H54 (cell line): ENCODE measurements at regions not wholly inside any gene's neighbourhood (a gene's known extent, or its start where the extent isn't known, plus 50 kb on each side); places are given as distances from the start of the nearest gene placed in this dataset.

Experiments
- DNase-seq: peaks from one replicate; pipeline ENCODE4 v3.0.0; 2011; ENCODE audit warnings: low spot score, mixed read lengths; ENCODE audit not compliant: insufficient read length
- FAIRE-seq: peaks from 3 replicates; lab custom pipeline; 2011; peaks lifted over from hg19 to GRCh38; lab: Jason Lieb, UNC
- POLR2A ChIP-seq: IDR thresholded peaks from 2 replicates; pipeline ENCODE4 v1.6.1; 2011; ENCODE audit warnings: low read depth, mild to moderate bottlenecking, low read length

DNA sequence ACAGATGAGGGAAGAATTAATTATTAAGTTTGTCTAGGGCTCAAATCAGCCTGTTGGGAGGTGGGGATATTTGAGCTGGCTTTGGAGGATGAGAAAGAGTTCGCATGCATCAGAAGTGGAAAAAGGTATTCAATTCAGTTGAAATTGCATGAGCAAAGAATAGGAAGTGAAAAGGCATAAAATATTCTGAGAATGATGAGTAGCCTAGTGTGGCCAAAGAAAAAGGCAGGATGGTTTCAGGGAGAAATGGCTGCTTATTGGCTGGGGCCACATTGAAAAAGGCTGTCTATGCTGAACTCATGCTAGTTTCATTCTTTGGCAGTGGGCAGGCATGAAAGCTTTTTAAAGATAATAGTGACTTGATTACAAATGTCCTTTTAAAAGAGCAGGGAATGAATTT, 235.4 kb upstream of the RIOK2 start:
- DNase-seq (no peak), FAIRE-seq (no peak)
- TF ChIP-seq POLR2A, result no peak

DNA sequence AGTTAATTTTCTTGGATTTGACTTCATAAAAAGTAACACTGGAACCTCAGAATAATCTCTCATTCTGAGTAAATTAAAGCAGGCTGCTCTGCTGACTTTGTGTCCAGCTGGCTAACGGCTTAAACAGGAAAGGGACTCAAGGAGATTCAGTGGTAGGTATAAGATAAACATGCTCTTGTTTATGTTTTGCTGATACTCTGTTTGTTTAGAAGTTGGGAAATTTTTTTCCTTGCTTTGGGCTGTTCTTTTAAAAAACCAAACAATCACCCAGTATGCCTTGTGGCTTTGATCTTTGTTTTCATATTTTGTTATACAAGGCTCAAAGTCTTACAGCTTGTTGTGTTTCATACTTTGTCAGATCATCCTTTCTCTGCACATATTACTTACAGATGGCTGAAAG, 237.6 kb upstream of the RIOK2 start:
- DNase-seq (no peak), FAIRE-seq (no peak)

DNA sequence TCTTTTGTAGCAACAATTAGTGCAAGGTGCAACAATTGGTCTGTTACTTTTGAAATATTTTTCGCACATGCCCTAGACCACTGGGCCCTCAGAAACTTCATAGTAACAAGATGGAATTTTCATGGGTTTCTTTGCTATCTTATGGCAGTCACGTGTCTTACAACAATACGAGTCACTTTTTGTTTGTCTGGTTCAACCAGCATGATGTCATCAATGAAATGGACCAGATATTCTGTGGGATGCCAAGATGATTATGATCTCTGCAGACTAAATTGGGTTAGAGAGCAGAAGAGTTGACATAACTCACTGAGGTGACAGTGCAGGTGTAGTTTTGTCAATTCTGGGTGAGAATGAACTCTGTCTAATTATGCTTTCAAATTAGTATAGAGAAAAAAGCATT, 239.6 kb upstream of the RIOK2 start:
- no peak for DNase-seq
- FAIRE-seq, result peak; percentile 75
- no peak for TF ChIP-seq POLR2A

More for the DNA sequence above, 237.6 kb upstream of the RIOK2 start:
- TF ChIP-seq POLR2A, result no peak

DNA sequence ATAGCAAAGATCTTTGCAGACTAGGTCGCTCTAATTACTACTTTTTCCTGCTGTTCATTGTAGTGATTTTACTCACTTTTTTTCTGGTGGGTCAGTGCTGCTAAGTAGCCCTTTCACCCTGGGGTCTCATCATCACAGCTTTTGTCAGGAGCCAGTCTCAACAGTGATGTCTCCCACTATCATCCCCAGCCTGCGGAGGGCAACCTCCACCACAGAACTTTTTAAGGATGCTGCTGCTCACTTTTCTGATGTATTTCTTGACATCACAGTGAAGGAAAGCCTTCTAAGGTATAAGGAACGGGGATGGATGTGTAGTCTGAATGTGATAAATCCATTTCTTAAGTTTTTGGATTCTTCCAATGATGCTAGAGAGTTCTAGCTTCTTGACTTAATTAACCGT, 242.5 kb upstream of the RIOK2 start:
- DNase-seq, result no peak

DNA sequence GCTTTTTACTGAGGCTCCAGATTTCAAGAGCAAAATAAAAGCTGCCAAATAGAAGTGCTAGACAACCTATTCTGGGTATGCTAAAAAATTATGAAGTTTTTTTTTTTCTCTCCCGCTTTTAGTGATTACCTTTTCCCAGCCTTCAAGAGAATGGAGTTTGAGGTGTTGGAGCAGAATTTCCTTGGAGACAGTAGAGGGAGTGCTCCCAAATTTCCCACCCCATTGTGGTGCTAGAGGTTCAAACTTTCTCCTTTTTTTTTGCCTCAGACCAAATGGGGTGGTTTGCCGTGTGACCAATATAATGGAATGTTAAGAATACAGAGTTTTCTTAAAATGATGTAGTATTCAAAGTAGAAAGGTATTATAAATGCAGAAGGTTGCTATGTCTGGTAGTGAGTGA, 244.2 kb upstream of the RIOK2 start:
- FAIRE-seq, result no peak
- no peak for TF ChIP-seq POLR2A
- DNase-seq, result no peak

More for the DNA sequence above, 242.5 kb upstream of the RIOK2 start:
- no peak for FAIRE-seq
- TF ChIP-seq POLR2A, result no peak

DNA sequence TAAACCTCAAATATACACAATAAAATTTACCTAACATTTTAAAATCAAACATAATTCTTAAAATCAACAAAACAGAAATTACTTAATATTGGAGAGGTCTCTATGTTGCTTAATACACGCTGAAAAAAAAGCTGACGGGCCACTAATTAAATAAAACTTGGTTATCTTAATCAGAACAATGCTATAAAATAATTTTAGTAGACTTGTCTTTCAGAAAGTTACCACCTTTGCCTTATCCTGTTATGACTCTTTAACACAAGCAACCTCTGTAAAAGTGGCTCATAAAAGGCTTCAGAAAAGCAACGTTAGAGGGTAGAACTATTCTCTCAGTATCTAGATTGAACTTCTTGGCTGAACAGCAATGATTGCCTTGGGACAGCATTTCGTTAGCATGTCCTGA, 251.0 kb upstream of the RIOK2 start:
- FAIRE-seq, result no peak
- no peak for DNase-seq
- no peak for TF ChIP-seq POLR2A

DNA sequence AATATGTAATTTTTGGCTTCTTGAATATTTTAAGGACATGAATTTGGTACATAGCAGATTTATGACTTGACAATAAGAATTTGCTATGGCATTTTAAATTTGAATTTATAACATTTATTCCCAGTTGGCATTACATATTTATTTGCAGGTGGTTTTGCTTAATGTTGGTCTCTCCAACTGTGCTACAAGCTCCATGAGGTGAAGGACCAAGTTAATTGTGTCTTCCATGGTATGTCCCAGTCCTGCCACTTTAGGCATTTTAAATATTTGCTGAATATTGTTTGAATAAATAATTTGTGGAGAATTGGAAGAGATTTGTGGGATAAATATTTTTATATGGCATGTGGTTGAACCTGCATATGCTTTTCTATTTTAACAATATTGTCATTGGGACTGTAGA, 253.4 kb upstream of the RIOK2 start:
- FAIRE-seq (no peak), DNase-seq (no peak)
- TF ChIP-seq POLR2A, result no peak

DNA sequence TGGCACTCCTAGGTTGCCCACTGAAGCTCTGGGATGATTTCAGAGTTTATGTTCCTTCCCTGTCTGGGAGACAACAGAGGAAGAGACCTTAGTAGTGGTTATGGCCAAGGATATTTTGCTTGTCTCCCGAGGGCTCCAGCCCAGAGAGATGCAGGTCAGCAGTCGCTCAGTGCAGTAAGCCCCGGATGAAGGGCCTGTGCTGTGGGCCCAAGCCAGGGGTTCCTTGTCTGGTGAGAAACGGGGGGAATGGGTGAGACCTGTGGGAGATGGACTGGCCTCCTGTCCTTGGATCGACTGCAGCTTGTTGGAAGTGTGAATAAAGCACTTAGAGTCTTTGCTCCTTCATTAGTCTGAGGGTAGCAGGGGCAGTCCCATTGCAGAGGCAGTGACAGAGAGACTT, 260.7 kb upstream of the RIOK2 start:
- DNase-seq (no peak), FAIRE-seq (no peak)
- no peak for TF ChIP-seq POLR2A

DNA sequence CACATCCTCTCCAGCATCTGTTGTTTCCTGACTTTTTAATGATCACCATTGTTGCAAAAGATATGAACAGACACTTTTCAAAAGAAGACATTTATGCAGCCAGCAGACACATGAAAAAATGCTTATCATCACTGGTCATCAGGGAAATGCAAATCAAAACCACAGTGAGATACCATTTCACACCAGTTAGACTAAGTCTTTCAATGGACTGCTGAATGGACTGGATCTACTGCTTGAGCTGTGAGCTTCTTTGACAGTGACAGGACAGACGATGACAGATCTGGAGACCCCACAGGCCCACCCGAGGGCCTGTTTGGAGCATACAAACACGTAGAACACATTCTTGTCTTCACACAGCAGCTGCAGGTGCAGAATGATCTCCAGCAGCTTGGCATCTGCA, 266.1 kb upstream of the RIOK2 start:
- no peak for FAIRE-seq

DNA sequence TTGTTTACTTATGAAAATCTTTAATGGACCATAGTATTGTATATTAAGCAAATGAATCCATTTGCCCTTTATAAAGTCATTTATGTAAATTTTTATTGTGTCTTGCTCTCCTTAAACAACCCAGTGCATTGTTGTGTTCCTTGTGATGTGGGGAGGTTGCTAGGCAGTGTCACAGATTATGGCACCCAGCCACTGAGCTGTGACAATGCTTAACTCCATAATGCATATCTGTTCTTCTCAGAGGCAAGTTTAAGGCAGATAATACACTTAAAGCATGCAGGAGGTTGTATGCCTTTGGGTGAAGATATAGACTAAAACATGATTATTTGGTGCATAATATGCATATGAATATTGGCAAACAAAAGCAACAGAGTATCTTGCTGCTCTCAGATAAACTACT, 269.6 kb upstream of the RIOK2 start:
- DNase-seq (no peak), FAIRE-seq (no peak)
- TF ChIP-seq POLR2A, result no peak

More for the DNA sequence above, 266.1 kb upstream of the RIOK2 start:
- DNase-seq, result no peak
- TF ChIP-seq POLR2A, result no peak

DNA sequence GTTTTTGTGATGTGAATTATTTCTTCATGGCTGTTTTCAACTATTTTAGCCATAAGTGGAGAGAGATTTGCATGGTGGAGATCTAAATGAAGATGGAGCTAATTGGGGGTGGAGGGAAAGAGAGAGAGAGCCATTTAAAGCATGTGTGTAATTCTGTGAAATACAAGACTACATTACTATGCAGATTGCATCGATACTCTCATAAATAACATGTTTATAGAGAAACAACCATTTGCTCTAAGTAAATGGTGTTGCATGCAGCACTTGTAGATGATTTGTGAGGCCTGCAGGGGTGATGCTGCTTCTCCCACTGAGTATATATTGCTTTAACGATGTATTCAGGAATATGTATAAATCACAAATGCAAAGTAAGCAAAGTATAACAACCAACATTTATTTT, 270.2 kb upstream of the RIOK2 start:
- no peak for TF ChIP-seq POLR2A
- DNase-seq, result no peak
- FAIRE-seq, result no peak

DNA sequence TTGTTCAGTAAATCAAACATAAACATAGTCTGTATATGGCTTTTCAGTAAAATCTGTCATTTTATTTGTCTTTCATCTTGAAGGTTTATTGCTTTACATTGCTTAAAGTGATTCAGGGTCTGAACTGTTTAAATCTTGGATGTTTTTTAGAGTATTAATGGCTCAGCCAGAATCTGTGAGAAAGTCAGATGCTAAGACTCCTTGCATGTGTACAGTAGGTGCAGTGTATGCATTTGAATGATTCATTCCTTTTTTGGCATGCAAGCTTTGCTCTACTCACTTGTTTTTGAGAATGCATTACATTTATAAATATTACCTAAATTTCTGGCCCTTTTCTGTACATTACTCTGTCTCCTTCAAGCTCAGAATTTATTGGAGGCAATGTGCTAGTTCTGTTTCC, 271.0 kb upstream of the RIOK2 start:
- DNase-seq (no peak), FAIRE-seq (no peak)
- TF ChIP-seq POLR2A, result no peak

DNA sequence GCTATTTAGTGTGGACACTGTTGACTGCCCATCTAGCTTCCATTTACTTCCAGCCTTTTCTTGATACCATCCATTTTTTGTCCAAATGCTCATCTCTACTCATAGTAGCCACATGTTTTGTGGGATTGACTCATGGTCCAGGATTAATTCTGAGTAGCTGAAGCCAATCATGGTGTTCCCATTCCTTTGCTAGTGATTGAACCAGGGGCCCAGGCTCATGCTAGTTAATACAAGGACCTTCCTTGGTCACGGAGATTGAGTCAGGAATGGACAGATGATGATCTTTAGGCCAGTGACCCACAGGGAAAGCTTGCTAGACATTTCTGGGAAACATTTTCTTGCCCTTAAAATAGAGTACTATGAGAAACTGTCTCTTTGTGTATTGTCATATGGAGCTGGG, 272.9 kb upstream of the RIOK2 start:
- FAIRE-seq, result no peak
- no peak for TF ChIP-seq POLR2A
- no peak for DNase-seq

DNA sequence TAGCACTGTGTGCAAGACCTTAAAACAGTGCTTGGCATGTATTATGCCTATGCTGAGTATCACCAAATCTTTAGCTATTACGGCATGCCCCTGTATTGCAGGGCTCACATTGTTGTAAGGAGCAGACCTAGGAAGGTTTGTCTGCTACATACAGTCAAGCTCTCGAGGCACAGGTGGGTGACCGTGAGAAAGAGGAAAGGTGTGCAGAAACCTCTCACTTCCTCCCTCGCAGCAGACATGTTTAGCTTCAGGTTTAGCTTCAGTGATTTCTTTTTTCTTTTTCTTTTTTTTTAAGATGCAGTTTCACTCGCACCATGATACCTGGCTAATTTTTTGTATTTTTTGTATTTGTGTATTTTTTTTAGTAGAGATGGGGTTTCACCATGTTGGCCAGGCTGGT, 275.8 kb upstream of the RIOK2 start:
- TF ChIP-seq POLR2A, result no peak
- DNase-seq, result no peak
- no peak for FAIRE-seq

DNA sequence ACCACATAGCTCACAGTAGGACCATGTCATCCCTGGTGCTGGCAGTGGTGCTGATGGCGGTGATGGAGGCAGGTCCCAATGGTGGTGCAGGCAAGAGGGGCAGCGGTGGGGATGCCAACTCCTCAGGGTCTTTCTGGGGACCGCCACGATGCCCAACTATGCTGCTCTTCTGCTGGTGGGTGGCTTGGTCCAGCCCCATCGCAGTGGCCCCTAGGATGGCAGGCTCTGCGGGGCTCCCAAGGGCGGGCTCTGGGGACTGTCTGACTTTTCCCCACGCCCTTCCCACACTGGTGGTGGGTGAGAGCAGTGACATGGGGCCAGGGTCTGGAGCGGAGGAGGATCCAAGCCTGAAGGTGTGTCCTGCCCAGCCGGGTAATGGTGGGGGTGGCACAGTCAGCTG, 288.9 kb upstream of the RIOK2 start:
- TF ChIP-seq POLR2A, result no peak
- DNase-seq (no peak), FAIRE-seq (no peak)

DNA sequence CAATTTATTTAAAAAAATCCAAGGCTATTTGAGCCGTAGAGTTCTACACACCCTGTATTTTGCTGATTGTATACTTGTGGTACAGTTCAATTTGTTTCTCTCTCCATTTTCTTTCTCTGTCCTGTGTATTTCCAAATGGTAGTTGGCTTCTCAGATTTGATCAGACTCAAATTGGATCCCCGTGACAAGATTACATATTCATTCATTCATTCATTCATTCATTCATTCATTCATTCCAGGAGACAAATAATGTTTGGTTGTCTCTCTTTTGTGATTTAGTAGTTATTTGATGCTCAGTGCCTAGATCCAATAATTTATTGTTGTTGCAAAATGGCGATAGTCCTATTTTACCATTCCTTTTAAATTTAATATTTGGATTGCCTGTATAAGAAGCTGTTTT, 292.8 kb upstream of the RIOK2 start:
- DNase-seq (no peak), FAIRE-seq (no peak)
- no peak for TF ChIP-seq POLR2A

DNA sequence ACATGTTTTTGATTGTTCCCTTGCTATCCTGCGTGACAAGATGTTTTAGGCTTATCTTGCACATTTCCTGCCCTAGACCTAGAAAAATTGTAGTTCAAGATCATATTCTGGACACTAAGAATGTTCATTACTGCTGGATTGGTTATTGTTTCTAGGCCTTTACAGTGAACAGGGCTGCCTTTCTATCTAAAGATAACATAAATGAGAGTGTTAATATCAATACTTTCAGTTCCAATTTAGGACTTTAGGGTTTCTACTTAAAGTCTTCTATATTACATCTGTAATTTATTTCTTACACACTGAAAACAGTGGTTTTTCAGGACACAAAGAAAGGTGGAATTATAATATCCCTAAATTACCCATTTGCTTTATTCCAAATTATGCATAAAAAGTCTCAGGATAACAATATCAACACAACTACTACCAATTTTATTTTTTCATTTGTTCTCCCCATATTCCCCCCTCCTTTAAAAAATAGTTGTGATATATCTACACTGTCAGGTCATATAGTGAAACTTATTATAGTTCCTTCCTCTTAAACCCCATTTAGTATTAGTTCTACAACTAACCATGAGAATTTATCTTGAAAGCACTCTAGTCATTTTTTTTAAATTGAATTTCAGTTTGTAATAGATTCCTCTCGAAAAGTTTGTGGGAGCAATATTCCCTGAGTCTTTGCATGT, 293.9 kb upstream of the RIOK2 start:
- no peak for TF ChIP-seq POLR2A
- DNase-seq (no peak), FAIRE-seq (no peak)
